A549 (cell line): ENCODE measurements at regions not wholly inside any gene's neighbourhood (a gene's known extent, or its start where the extent isn't known, plus 50 kb on each side); places are given as distances from the start of the nearest gene placed in this dataset.
"Not testable (repeated sequence)": the region's sequence is repeated elsewhere in the genome, so short reads cannot be mapped to it uniquely, and the experiment has no call there.

Experiments
- ATAC-seq, 2 experiments: fragments of 200-7000 bp in 1 of 2; fragments of >200 bp in 1 of 2; cut with Nextera tagmentation in 1 of 2; cut with Tn5 transposase in 1 of 2; 3 replicates each; pipeline versions ENCODE4 v1.8.0 to v1.9.1; 2018 to 2020; ENCODE audit warnings: mild to moderate bottlenecking in 1 of 2, moderate library complexity in 1 of 2
- CTCF ChIA-PET: fragments of 300-600 bp; sonication (Branson Sonifier 250); formaldehyde crosslinking; extraction: SDS; loops from one replicate; lab custom pipeline; 2021; ENCODE audit warnings: antibody characterized with exemption, inconsistent platforms; lab: Yijun Ruan, JAX
- POLR2A ChIA-PET: fragments of 350-600 bp; formaldehyde crosslinking; extraction: SDS; loops from one replicate; lab custom pipeline; 2021; ENCODE audit warnings: antibody characterized with exemption, inconsistent platforms; lab: Yijun Ruan, JAX
- DNase-seq, 2 experiments: peaks; one replicate each; pipeline versions ENCODE4 v3.0.0 to v3.0.0-alpha.2; 2011 to 2016; ENCODE audit warnings: low read depth in 1 of 2, low spot score in 1 of 2
- FAIRE-seq: peaks from 2 replicates; lab custom pipeline; 2011; peaks lifted over from hg19 to GRCh38; lab: Jason Lieb, UNC
- H3K27ac ChIP-seq, 2 experiments: fragments of >200 bp; sonication (Bioruptor Twin); formaldehyde crosslinking; 3 replicates each; pipeline ENCODE4 v1.5.1; 2016 to 2017
- H3K4me1 ChIP-seq: fragments of >200 bp; sonication (Bioruptor Twin); formaldehyde crosslinking; 3 replicates; pipeline ENCODE4 v1.6.1; 2016
- H3K4me2 ChIP-seq: fragments of >200 bp; sonication (Bioruptor Twin); formaldehyde crosslinking; 3 replicates; pipeline ENCODE4 v1.6.1; 2016
- H3K4me3 ChIP-seq: fragments of >200 bp; sonication (Bioruptor Twin); formaldehyde crosslinking; 3 replicates; pipeline ENCODE4 v1.5.1; 2016
- H3K9me3 ChIP-seq: fragments of >200 bp; sonication (Bioruptor Twin); formaldehyde crosslinking; 3 replicates; pipeline ENCODE4 v1.6.1; 2016
- BHLHE40 ChIP-seq: IDR thresholded peaks from 2 replicates; pipeline ENCODE4 v1.6.1; 2012; ENCODE audit warnings: low read depth, low read length, inconsistent platforms
- E2F6 ChIP-seq: IDR thresholded peaks from 2 replicates; pipeline ENCODE4 v1.6.1; 2012; ENCODE audit warnings: low read depth, borderline replicate concordance
- FOSB ChIP-seq: fragments of 250-450 bp; sonication (Bioruptor Pico); IDR thresholded peaks from 2 replicates; pipeline ENCODE4 v1.5.0; 2020; ENCODE audit warnings: mild to moderate bottlenecking, moderate library complexity
- FOXS1 ChIP-seq: fragments of 250-450 bp; sonication (Bioruptor Pico); IDR thresholded peaks from 2 replicates; pipeline ENCODE4 v1.5.0; 2020; ENCODE audit warnings: mild to moderate bottlenecking, moderate library complexity
- HEYL ChIP-seq: fragments of 250-450 bp; sonication (Bioruptor Pico); IDR thresholded peaks from 2 replicates; pipeline ENCODE4 v1.8.0; 2021; ENCODE audit warnings: mild to moderate bottlenecking, moderate library complexity
- JUN ChIP-seq, 2 experiments: fragments of >200 bp; sonication (Bioruptor Twin); formaldehyde crosslinking; IDR thresholded peaks; 2 replicates in 1 of 2; 3 replicates in 1 of 2; pipeline ENCODE4 v1.6.1; 2016 to 2017
- MYC ChIP-seq: IDR thresholded peaks from 2 replicates; pipeline ENCODE4 v1.6.1; 2012; ENCODE audit warnings: mild to moderate bottlenecking, inconsistent platforms, low read length, improper control_type of control experiment, borderline replicate concordance
- PHF8 ChIP-seq: fragments of 200-600 bp; sonication (generic); IDR thresholded peaks from 2 replicates; pipeline ENCODE4 v1.6.1; 2016; ENCODE audit warnings: low read depth, mild to moderate bottlenecking, antibody characterized with exemption, moderate library complexity, borderline replicate concordance
- RARB ChIP-seq: fragments of 250-450 bp; sonication (Bioruptor Pico); IDR thresholded peaks from 2 replicates; pipeline ENCODE4 v1.8.0; 2021; ENCODE audit warnings: mild to moderate bottlenecking, moderate library complexity
- RNF2 ChIP-seq: fragments of 200-600 bp; sonication (generic); IDR thresholded peaks from 2 replicates; pipeline ENCODE4 v1.6.1; 2016; ENCODE audit warnings: low read depth, mild to moderate bottlenecking, antibody characterized with exemption, moderate library complexity, borderline replicate concordance
- SREBF2 ChIP-seq: fragments of 450-650 bp; IDR thresholded peaks from 2 replicates; pipeline ENCODE4 v1.6.1; 2014; ENCODE audit warnings: mild to moderate bottlenecking, moderate library complexity
- TFCP2L1 ChIP-seq: fragments of 250-450 bp; sonication (Bioruptor Pico); IDR thresholded peaks from 2 replicates; pipeline ENCODE4 v1.5.0; 2021; ENCODE audit warnings: mild to moderate bottlenecking
- TP53 ChIP-seq: fragments of 250-450 bp; sonication (Bioruptor Pico); IDR thresholded peaks from 2 replicates; pipeline ENCODE4 v1.5.0; 2021; ENCODE audit warnings: mild to moderate bottlenecking, moderate library complexity
- ZNF302 ChIP-seq: fragments of 250-450 bp; sonication (Bioruptor Pico); IDR thresholded peaks from 2 replicates; pipeline ENCODE4 v1.9.0; 2021; ENCODE audit warnings: inconsistent platforms, mild to moderate bottlenecking, moderate library complexity
- ZSCAN20 ChIP-seq: fragments of 250-450 bp; sonication (Bioruptor Pico); IDR thresholded peaks from 2 replicates; pipeline ENCODE4 v1.8.0; 2022; ENCODE audit warnings: mild to moderate bottlenecking, moderate library complexity
- WGBS: methylation state at CpG from one replicate; pipeline ENCODE4 v1.1.6; 2017; ENCODE audit errors: missing lambda C conversion rate; 5-methylcytosine and 5-hydroxymethylcytosine counted together
- TF ChIP-seq, protein P1 (sequence below): IDR thresholded peaks from 2 replicates; pipeline ENCODE4 v1.6.1; 2012
- TF ChIP-seq, protein P2 (sequence below): fragments of >200 bp; sonication (Bioruptor Twin); formaldehyde crosslinking; IDR thresholded peaks from 3 replicates; pipeline ENCODE4 v1.5.1; 2016
- TF ChIP-seq, protein P3 (sequence below): fragments of >200 bp; sonication (Bioruptor Twin); formaldehyde crosslinking; IDR thresholded peaks from 3 replicates; pipeline ENCODE4 v1.6.1; 2016

DNA sequence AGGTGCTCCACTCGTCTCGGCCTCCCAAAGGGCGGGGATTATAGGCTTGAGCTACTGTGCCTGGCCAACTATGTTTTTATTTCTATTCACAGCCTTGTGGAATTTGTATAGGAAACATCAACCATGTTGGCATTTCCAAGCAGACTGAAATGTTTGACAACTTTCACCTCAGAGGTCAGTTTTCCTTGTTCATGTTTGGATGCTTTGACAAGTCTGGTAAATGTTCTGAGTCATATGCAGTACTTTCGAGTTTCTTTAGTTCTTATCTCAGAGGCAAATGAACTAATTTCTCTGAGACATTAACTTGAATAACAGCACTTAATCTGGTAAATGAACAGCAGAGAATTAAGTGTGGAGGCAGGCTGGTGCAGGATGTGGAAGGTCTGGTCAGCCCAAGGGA is 373.4 kb upstream of the SYNCRIP start:
- CTCF ChIA-PET: no interaction called here

DNA sequence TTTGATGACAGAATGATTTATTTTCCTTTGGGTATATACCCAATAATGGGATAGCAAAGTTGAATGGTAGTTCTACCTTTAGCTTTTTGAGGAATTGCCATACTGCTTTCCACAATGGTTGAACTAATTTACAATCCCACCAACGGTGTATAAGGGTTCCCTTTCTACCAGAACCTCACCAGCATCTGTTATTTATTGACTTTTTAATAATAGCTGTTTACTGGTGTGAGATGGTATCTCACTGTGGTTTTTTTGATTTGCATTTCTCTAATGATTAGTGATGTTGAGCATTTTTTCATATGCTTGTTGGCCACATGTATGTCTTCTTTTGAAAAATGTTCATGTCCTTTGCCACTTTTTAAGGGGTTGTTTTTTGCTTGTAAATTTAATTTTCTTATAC is 370.3 kb upstream of the SYNCRIP start:
- FAIRE-seq, DNase-seq, H3K9me3 ChIP-seq, CTCF ChIA-PET, ATAC-seq, H3K4me1 ChIP-seq, H3K4me2 ChIP-seq, H3K4me3 ChIP-seq, POLR2A ChIA-PET, H3K27ac ChIP-seq: not testable (repeated sequence)
- 0% methylated on average over 1 of the region's 1 CpG for WGBS

More for the DNA sequence above, 373.4 kb upstream of the SYNCRIP start:
- Histone ChIP-seq H3K27ac (no peak overlapping the region), H3K4me3 (no peak overlapping the region), H3K9me3 (no peaks in the 10 kb centered on the region), H3K4me1 (no peaks in the 10 kb centered on the region), H3K4me2 (no peak overlapping the region)
- TF ChIP-seq E2F6 (no peak), ZNF302 (no peak), HEYL (no peak), RARB (CRISPR knock-in tag) (no peak), MYC (no peak), SREBF2 (no peak), RNF2 (no peak), BHLHE40 (no peak), ZSCAN20 (no peak), FOXS1 (CRISPR knock-in tag) (no peak)
- TF ChIP-seq, protein P1, sequence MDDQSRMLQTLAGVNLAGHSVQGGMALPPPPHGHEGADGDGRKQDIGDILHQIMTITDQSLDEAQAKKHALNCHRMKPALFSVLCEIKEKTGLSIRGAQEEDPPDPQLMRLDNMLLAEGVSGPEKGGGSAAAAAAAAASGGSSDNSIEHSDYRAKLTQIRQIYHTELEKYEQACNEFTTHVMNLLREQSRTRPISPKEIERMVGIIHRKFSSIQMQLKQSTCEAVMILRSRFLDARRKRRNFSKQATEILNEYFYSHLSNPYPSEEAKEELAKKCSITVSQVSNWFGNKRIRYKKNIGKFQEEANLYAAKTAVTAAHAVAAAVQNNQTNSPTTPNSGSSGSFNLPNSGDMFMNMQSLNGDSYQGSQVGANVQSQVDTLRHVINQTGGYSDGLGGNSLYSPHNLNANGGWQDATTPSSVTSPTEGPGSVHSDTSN: no peak
- TF ChIP-seq, protein P2, sequence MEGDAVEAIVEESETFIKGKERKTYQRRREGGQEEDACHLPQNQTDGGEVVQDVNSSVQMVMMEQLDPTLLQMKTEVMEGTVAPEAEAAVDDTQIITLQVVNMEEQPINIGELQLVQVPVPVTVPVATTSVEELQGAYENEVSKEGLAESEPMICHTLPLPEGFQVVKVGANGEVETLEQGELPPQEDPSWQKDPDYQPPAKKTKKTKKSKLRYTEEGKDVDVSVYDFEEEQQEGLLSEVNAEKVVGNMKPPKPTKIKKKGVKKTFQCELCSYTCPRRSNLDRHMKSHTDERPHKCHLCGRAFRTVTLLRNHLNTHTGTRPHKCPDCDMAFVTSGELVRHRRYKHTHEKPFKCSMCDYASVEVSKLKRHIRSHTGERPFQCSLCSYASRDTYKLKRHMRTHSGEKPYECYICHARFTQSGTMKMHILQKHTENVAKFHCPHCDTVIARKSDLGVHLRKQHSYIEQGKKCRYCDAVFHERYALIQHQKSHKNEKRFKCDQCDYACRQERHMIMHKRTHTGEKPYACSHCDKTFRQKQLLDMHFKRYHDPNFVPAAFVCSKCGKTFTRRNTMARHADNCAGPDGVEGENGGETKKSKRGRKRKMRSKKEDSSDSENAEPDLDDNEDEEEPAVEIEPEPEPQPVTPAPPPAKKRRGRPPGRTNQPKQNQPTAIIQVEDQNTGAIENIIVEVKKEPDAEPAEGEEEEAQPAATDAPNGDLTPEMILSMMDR: no peak
- FAIRE-seq: no peak
- 5% methylated on average over 4 of the region's 4 CpGs for WGBS
- ATAC-seq: no peak
- POLR2A ChIA-PET: no interaction called here
- DNase-seq: no peak

DNA sequence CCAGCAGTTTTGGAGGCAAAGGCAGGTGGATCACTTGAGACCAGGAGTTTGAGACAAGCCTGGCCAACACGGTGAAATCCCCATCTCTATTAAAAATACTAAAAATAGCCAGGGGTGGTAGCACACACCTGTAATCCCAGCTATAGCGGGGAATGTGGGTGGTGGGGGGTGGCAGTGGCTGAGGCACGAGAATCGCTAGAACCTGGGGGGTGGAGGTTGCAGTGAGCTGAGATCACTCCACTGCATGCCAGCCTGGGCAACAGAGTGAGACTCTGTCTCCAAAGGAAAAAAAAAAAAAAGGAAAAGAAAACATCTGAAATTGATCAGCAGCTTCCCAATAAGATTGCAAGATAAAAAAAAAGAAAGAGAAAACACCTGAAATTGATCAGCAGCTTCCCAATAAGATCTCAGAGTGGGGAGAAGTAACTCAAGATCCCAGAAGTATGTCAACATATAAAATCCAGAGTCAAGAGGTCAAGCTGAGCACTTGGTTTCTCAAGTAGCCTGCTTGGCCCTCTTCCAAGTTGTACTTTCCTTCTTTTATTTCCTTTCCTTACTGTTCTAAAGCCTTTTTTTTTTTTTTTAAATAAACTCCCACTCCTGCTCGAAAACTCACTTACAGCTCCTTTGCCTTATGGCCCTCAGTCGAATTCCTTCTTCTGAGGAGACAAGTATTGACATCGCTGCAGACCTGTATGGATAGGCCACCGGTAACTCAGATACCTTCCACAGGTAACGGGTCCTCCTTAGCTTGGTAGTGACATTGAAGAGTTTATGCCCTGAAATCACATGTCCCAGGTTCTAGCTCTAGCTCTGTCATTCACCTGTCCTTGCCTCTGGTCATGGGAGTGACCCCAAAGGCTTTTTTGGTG is 368.5 kb upstream of the SYNCRIP start:
- ATAC-seq (no peak), DNase-seq (no peak), FAIRE-seq (no peak)
- Histone ChIP-seq H3K4me2 (no peak overlapping the region), H3K4me1 (no peaks in the 10 kb centered on the region), H3K4me3 (no peak overlapping the region), H3K27ac (no peak overlapping the region), H3K9me3 (no peaks in the 10 kb centered on the region)
- ChIA-PET POLR2A (no interaction called here), CTCF (no interaction called here)
- no peak for TF ChIP-seq BHLHE40
- TF ChIP-seq PHF8: no peak
- TF ChIP-seq TP53: no peak
- no peak for TF ChIP-seq FOSB (CRISPR knock-in tag)
- no peak for TF ChIP-seq E2F6
- no peak for TF ChIP-seq JUN (IDR thresholded peaks at IDR 0.05)
- TF ChIP-seq, protein P3, sequence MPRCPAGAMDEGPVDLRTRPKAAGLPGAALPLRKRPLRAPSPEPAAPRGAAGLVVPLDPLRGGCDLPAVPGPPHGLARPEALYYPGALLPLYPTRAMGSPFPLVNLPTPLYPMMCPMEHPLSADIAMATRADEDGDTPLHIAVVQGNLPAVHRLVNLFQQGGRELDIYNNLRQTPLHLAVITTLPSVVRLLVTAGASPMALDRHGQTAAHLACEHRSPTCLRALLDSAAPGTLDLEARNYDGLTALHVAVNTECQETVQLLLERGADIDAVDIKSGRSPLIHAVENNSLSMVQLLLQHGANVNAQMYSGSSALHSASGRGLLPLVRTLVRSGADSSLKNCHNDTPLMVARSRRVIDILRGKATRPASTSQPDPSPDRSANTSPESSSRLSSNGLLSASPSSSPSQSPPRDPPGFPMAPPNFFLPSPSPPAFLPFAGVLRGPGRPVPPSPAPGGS: no peak
- no peak for TF ChIP-seq TFCP2L1 (CRISPR knock-in tag)
- WGBS: 26% methylated on average over 7 of the region's 9 CpGs
